Fibroblast of mammary gland (primary cell): ENCODE measurements at regions not wholly inside any gene's neighbourhood (a gene's known extent, or its start where the extent isn't known, plus 50 kb on each side); places are given as distances from the start of the nearest gene placed in this dataset.
A peak's percentile ranks its signal among the peaks of the same experiment; 100 is the strongest.

Source experiments
- DNase-seq: peaks from one replicate; pipeline ENCODE4 v3.0.0-alpha.2; 2010; ENCODE audit warnings: low read depth
- H3K4me3 ChIP-seq: 2 replicates; pipeline ENCODE4 v1.5.1; 2011; ENCODE audit warnings: low read depth, mild to moderate bottlenecking, low read length, moderate library complexity; ENCODE audit not compliant: control insufficient read depth
- TF ChIP-seq, protein P1 (sequence below): conservative IDR thresholded peaks from 2 replicates; pipeline ENCODE4 v1.5.1; 2011; ENCODE audit warnings: low read depth, low read length, inconsistent platforms; ENCODE audit not compliant: control insufficient read depth, insufficient read depth

DNA sequence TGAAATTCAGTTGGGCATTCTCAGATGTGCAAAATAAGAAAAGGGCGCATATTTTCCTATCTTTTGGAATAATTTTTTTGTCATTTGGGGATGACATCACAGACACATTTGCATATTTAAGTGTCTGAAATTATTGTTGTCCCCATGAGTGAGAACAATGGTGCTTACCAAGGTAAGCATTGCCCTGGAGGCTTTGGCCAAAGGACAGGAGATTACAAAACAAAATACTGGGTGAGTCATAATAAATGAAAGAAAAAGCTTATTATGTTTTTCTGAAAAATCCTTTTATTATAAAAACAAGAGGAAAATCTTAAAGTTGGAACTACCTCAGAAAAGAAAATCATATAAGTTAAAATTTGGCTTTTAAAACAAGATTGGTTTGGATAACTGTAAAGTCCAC, 254.9 kb downstream of the BTG1 start:
- H3K4me3 ChIP-seq = no peak overlapping the region
- TF ChIP-seq, protein P1, sequence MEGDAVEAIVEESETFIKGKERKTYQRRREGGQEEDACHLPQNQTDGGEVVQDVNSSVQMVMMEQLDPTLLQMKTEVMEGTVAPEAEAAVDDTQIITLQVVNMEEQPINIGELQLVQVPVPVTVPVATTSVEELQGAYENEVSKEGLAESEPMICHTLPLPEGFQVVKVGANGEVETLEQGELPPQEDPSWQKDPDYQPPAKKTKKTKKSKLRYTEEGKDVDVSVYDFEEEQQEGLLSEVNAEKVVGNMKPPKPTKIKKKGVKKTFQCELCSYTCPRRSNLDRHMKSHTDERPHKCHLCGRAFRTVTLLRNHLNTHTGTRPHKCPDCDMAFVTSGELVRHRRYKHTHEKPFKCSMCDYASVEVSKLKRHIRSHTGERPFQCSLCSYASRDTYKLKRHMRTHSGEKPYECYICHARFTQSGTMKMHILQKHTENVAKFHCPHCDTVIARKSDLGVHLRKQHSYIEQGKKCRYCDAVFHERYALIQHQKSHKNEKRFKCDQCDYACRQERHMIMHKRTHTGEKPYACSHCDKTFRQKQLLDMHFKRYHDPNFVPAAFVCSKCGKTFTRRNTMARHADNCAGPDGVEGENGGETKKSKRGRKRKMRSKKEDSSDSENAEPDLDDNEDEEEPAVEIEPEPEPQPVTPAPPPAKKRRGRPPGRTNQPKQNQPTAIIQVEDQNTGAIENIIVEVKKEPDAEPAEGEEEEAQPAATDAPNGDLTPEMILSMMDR = no peak
- DNase-seq = peak; percentile 24

DNA sequence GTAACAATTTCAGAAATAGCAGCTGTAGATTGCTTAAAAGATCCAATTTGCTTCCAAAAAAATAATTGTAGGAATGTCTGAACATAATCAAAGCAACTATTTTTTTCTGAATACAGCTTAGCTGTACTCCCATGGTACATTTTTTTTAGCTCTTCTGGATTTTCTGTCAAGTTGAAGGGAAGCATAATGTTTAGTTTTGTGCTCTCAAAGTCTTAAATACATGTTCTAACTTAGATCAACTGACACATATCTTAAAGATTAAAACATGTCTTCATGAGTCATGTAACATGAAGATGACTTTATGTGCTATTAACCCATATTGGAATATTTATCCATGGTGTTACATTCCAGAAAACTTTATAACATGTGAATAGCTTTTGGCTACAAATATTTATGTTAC, 255.7 kb downstream of the BTG1 start:
- H3K4me3 ChIP-seq = no peak overlapping the region
- no peak for DNase-seq
- TF ChIP-seq, protein P1 = no peak

DNA sequence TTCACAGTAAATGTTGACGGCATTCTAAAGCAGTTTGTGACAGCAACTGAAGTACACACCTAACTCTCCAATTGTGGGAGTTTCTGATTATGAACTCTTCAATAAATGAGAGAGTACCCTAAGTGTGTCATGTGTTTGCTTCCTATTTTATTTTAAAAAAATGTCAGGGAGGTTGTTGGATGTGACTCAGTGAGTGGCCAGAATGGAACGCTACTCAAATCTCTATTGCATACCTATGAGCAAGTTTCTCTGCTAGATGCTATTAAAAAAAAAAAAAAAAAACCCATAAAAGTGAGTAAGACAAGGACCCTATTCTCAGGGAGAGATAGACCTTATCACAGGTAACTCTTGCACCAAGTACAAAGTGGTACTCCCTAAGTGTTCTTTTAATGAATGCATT, 256.6 kb downstream of the BTG1 start:
- TF ChIP-seq, protein P1 = no peak
- no peak overlapping the region for H3K4me3 ChIP-seq
- no peak for DNase-seq

DNA sequence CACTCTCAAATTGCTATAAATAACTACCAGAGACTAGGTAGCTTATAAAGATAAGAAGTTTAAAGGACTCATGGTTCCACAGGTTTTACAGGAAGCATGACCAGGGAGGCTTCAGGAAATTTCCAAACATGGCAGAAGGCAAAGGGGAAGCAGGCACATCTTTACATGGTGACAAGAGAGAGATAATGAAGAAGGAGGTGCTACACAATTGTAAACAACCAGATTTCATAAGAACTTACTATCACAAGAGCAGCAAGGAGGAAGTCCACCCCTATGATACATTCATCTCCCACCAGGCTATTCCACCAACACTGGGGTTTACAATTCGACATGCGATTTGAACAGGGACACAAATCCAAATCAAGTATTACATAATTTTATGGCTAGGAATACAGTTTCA, 257.7 kb downstream of the BTG1 start:
- no peak for DNase-seq
- TF ChIP-seq, protein P1 = no peak
- no peak overlapping the region for H3K4me3 ChIP-seq

DNA sequence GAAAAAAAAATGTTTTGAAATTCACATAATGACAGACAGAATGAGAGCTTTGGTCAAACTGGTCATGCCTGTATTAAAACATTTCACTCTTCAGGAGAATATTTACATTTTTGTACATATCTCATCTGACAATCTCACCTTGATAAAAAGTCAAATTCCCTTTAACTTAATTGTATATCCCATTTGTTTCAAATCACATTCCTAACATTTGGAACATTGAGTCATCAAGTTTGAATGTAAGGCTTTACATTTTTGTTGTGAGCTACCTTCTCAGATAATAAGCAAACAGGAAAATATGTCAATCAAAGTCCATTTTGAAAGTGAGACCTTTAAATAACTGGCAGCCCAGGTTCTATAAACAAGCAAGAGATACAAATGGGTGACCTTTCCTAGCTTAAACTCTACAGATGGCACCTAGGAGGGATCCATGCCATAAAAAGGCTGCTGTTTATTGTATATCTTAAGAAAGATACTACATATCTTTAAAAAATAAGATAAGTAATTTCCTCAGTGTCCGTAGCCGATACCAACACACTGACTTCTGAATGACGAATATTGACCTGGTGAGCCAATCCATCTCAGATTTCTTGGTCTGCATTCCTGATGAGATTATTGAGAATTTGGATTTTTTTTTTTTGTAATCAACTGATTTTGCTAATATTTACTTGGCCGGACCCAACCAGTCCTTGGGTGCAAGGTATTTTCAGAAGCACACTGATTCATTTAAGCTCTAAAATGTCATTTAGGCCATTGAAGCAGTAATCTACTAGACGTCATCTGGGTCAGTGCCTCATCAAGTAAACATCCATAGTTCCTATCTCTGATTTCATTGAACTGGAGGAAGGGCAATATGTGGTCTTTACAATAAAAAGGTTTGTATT, 259.6 kb downstream of the BTG1 start:
- TF ChIP-seq, protein P1 = no peak
- no peak overlapping the region for H3K4me3 ChIP-seq
- no peak for DNase-seq

DNA sequence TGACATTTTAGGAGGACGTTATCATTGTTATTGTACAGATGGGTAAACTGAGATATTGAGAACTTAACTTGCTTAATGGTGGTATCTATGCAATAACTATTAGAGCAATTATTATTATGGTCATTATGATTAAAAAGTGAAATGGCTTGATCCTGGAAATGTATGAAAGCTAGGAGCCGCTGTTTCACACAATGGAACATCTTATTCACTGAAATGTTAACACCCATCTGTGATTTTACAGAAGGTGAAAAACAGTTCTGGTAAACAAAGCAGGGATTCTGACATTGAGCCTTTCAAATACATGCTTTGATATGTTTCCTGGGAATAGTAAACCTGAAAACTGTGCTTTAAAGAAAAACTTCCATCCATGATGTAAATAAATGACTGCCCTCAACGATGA, 261.4 kb downstream of the BTG1 start:
- TF ChIP-seq, protein P1 = no peak
- no peak overlapping the region for H3K4me3 ChIP-seq
- no peak for DNase-seq
